ENCODE measurements at regions not wholly inside any gene's neighbourhood (a gene's known extent, or its start where the extent isn't known, plus 50 kb on each side); places are given as distances from the start of the nearest gene placed in this dataset.

- TF ChIP-seq CTCF (IDR thresholded peaks at IDR 0.05) (no peak), ZFX (IDR thresholded peaks at IDR 0.05; ENCODE audit: borderline replicate concordance) (no peak)
Measured at GRCh38 chr6:103036846-103037245, 1643.3 kb downstream of the GRIK2 start.

All from 22Rv1 (cell line).